Renal cortex interstitium (tissue), 11 donors: ENCODE measurements at regions not wholly inside any gene's neighbourhood (a gene's known extent, or its start where the extent isn't known, plus 50 kb on each side); places are given as distances from the start of the nearest gene placed in this dataset.

Experiments used
- DNase-seq, 11 donors: peaks; one replicate each; pipeline ENCODE4 v3.0.0-alpha.2; 2013; ENCODE audit warnings: low read depth in 9 of 11, low spot score in 4 of 11; ENCODE audit errors: extremely low read depth in 1 of 11

DNA sequence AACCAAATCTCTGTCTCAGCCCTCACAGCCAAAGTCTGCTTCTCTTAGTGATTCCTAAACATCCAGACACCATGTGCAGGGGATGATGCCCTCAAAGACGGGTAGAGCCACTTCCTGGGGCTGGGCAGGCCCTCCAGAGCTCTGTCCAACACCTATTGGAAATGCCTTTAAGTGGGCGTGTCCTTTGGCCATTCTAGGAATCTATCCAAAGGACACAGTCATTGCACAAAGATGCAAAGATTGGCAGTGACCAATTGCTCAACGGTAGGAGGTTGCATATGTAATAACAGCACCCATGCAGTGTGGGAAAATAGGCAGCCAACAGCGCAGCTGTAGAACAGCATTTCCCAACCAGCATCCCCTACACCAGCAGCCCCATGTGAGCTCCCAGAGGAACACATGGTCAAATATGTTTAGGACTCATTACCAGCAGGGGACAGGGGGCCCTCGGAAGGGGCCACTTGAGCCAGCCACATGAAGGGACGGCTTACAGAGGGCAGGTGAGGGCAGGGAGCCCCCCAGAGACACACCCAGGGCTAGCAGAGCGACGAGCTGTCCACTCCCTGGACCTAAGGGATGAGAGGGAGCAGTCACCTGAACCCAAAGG, 142.8 kb upstream of the IQSEC1 start:
- no peak for DNase-seq

DNA sequence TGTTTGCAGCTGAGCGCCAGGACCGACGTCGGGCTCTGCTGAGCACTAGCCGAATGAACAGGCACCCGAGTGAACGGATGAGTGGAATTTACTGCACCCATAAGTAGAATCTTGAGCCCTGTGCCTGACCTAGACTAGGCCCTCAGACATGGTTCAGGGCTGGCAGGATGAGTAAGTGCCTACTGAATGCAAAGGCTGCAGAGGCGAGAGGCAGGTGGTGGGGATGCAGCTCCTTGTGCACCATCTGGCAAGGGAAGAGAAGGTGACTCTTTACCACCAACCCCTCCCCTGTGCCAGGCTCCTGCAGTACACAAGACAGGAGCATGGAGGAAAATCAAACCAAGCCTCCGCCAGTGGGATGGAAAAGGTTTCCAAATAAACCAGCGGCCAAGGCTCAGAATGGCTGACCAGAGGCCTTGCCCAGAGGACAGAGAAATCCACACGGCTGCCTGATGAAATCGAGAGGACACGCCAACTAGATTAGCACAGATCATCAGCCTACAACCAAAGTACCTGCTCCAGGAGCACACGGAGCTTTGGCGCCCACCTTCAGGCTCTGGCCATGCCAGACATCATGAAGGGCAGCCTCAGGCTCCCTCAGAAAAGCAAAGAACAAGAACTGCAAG, 141.7 kb upstream of the IQSEC1 start:
- DNase-seq, result no peak

DNA sequence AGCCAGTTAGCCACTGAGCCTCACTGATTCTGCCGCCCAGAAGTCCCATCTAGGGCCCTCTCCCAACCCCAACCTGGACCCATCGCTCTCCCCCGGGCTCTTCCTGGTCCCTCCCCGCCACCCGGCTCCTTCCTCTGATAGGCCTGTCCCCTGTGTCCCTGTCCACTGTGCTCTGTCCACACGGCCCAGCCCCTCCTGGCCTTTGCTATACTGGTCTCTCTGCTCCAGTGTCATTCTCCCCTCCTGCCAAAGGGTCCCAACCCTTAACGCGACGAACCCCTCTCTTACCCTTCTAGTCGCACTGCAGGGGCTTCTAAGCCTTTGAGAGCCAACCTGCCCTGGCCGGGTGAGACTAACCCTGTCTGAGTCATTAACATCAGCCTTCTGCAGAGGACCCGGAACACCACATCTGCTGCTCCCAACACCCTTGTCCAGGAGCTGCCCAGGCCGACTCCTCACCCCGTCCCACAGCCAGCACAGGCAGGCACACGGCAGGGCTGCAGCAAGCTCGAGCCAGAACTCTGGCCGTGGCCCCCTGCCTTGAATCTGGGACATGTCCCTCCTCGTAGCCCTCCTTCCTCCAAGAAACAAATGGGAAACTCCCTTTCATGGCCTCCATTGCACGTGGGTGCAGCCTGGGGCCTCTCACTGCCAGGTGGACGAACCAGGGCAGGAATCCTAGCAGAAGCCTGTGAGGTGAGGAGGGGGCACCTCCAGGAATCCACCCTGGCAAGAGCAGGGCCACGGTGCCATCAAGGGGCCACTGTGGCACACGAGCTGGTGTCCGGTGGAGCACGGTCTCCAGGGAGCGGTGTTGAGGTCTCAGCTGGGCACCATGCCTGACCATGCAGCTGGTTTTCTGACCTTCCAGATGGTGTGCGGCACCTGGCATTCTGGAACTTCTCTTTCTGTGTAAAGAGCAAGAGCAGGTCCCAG, 140.9 kb upstream of the IQSEC1 start:
- no peak for DNase-seq

GRCh38 chr3:13213490-13213889, 140.3 kb upstream of the IQSEC1 start:
- DNase-seq, result no peak

DNA sequence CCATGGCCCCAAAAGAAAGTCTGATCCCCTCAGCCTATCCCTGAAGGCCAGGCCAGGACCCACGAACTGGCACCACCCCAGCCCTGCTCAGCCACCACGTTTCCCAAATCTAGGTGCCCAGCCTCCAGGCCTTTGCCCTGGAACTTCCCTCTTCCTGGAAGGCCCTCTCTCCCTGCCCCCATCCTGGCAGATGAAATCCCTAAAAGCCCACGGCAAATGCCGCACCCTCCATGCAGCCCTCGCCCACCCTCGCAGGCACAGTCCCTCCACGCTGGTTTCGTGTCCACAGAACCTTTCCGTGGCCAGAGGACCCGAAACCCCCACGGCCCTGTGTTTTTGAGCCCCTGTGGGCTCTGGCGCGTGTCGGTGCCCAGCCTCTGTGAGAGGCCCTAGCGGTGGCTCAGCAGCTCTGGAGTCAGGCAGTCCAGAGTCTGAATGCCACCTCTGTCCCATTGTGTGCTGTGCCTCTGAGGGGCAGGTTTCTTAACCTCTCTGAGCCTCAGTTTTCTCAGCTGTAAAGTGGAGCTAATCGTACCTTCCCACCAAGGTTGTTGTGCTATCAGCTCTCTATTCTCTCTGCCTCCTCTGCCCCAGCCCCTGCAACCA, 138.5 kb upstream of the IQSEC1 start:
- no peak for DNase-seq

DNA sequence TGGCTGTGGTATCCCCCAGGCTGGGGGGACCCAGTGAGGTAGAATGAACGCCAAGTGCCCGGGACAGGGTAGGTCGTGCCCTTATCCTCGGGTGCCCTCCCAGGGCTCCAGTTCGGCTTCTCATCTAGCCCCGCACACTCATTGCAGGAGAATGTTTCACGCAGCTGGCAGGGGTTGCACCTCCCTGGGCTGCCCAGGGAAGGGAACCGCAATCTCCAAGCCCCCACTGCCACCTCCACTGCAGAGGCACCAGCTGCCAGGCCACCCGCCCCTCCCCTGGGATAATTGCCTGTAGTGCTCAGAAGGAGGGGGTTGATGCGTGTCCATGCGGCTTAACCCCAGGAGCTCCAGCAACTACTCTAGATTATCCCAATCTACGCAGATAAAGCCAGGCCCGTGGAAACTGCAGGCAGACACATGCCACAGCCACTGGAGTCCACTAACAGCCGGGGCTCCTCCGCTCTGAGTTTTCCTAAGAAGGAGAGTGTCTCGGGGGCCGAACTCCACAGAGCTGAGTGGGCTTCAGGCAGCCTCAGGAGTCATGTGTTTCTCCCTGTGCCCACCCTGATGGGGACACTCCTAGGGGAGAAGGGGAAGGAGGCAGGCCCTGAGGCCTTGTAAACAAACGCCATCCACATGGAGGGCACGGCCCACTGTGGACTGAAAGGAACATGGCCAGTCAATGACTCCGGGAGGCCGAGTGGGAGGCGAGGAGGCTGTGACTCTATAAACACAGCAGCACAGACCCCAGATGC, 137.2 kb upstream of the IQSEC1 start:
- DNase-seq, result no peak

DNA sequence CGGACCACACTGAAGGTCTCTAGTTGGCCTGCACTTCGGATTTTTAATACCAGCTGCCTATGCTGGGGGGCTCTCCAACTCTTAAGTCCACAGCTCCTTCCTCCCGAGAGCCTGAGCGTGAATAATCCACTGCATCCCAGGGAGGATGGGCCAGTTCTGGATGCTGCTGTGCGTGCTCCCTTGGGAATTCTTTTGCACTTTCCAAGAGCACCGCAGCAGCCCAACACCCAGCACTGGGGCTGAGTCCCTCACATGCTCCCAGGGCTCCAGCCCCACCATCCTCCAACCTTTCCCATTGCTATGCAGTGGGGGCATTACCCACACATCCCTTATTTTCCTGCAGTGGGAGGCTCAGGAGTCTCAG, 136.4 kb upstream of the IQSEC1 start:
- no peak for DNase-seq

GRCh38 chr3:13208706-13209633, 135.7 kb upstream of the IQSEC1 start:
- no peak for DNase-seq

DNA sequence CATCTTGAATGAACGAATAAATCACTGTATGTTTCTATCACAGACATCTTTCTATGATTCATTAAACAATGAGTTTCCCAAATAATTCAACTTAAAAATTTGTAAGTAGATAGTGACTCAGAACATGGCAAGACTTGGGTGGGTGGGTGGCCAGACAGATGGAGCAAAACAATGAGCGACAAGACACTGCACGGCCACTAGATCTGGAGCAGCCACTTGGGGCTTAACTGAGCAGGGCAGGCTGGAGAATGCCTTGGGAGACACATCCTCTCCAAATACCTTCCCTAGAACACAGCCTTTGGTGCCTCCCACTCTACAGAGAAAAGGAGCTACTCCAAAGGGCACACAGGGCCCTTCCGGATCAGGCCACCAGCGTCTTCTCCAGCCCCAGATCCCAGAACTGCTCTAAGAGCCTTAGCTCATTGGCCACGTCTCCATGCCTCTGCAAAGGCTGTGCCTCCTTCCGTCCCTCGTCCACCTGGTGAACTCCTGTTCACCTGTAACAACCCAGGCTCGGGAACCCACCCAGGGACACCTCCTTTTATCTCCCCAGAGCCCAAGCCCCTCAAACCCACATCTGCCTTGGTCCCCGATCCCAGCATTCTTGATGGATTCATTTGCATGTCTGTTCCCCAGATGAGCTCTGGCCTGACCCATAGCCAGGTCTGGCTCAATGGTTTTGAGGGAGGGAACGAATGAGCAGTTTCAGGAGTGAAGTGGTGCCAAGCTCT, 134.9 kb upstream of the IQSEC1 start:
- DNase-seq, result no peak

- DNase-seq, result no peak
Measured at GRCh38 chr3:13207578-13207922, 134.3 kb upstream of the IQSEC1 start.

DNA sequence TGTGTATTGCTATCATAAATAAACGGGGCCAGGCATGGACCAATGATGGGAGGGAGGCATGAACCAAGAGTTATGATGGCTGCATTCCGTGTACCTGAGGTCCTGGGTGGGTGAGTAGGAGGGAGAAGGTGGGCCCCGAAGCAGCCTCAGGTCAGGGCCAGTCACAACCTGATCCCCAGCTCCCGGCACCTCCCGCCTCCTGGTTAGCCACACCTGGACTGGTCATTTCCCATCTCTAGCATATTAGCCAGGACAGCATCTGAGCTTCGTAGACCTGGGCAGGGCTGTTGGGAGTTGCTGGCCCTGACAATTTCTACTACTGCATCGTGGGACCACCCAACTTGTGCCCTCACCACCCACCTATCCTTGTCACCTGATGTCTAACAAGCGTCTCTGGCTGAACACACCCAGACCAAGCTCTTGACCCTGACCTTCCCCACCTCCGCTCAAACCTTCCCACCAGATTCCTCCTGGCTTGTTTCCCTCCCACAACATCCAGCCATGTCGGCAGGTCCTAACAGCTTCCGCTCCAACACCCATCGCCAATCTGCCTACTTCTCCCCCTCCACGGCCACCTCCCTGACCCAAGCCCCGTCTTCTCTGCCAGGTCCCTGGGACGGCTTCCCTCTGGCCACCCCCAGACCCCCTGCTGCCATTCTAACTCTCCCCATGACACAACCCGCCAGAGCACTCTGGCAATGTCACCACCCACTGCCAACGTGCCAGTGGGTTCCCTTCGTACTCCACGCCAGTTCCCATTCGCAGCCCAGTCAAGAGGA, 133.8 kb upstream of the IQSEC1 start:
- DNase-seq, result no peak

DNA sequence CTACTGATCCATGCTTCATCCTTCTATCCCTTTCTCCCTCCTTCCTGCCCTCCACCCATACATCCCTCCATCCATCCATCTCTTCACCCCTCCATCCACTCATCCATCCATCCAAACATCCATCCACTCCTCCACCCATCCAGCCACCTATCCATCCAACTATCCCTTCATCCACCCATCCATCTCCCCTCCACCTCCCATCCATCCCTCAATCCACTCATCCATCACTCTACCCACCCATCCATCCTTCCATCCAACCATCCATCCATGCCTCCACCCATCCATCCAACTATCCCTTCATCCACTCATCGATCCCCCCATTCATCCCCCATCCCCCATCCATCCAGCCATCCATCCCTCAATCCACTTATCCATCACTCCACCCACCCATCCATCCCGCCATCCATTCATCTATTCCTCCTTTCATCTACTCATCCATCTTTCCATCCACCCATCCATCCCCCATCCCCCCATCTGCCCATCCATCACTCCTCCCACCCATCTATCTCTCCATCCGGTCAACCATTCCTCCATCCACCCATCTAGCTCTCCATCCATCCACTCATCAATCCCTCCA, 132.4 kb upstream of the IQSEC1 start:
- DNase-seq, result no peak

DNA sequence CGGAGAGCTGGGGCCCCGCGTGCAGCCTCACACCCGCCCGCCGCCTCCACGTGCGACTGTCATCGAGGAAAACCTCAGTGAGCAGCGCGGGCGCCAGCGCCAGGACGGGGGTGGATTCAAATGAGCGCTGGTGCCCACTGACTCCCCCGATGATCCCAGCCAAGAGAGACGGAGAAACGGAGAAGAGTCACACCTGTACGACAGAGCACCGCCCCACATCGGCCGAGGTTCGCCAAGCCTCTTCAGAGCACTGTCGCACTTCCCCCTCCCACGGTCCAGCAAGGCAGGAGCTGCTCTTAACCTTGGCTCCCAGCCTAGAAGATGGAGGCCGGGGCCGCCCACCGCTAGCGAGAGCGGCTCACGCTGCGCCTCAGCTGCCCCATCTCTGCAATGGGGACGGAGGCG, 130.9 kb upstream of the IQSEC1 start:
- no peak for DNase-seq

GRCh38 chr3:13203398-13204176, 130.4 kb upstream of the IQSEC1 start:
- DNase-seq, result no peak

DNA sequence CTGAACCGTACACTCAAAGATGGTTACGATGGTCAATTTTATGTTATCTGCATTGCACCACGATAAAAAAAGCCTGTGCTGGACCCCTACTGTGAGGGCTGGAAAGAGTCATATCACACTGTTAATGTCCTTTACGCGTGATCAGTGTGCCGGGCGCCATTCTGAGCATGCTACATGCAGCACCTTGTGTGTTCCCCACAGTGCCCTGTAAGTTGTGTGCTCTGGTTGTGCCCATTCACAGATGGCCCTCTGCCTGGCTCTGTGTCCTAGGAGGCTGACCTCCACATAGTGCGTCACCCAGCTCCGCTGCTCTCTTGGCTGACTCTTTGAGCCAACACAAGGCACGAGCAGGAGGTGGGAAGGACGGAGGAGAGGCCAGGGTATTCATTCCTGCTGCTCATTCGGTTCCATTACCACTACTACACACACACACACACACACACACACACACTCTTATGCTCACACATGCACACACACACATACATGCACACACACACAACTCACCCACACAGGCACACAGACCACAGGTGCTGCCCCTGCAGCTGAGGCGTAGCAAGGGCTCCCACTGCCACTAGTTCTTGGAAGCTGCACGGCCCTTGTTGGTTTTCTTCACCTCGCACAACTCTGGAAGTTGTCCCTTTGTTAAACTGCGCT, 129.6 kb upstream of the IQSEC1 start:
- DNase-seq, result no peak
